ENCODE measurements at regions not wholly inside any gene's neighbourhood (a gene's known extent, or its start where the extent isn't known, plus 50 kb on each side); places are given as distances from the start of the nearest gene placed in this dataset.

DNA sequence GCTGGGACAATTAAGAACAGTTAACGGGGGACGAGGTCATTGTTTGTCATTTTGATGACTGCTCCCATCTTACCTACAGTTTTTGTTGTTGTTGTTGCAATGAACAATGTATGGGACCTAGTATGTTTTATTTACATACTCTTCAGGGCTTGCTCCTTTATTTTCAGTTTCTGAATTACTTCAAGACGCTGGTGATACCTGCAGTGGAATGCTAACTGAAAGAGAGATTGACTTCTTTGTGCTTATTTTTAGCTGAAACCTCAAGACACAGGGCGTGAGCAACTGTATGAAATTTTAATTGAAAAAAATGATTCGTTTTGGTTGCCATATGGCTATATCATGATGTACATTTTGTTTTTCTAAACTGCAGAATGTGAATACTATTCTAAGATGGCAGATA, 297.9 kb downstream of the EDEM1 start:
- H3K4me3 ChIP-seq (ENCODE audit: control insufficient read depth, low read depth, low read length): no peak overlapping the region
- TF ChIP-seq, protein P1, sequence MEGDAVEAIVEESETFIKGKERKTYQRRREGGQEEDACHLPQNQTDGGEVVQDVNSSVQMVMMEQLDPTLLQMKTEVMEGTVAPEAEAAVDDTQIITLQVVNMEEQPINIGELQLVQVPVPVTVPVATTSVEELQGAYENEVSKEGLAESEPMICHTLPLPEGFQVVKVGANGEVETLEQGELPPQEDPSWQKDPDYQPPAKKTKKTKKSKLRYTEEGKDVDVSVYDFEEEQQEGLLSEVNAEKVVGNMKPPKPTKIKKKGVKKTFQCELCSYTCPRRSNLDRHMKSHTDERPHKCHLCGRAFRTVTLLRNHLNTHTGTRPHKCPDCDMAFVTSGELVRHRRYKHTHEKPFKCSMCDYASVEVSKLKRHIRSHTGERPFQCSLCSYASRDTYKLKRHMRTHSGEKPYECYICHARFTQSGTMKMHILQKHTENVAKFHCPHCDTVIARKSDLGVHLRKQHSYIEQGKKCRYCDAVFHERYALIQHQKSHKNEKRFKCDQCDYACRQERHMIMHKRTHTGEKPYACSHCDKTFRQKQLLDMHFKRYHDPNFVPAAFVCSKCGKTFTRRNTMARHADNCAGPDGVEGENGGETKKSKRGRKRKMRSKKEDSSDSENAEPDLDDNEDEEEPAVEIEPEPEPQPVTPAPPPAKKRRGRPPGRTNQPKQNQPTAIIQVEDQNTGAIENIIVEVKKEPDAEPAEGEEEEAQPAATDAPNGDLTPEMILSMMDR (conservative IDR thresholded peaks at IDR 0.05; ENCODE audit: control insufficient read depth, insufficient read depth, low read depth, low read length): no peak
- DNase-seq (ENCODE audit: low read depth): no peak

DNA sequence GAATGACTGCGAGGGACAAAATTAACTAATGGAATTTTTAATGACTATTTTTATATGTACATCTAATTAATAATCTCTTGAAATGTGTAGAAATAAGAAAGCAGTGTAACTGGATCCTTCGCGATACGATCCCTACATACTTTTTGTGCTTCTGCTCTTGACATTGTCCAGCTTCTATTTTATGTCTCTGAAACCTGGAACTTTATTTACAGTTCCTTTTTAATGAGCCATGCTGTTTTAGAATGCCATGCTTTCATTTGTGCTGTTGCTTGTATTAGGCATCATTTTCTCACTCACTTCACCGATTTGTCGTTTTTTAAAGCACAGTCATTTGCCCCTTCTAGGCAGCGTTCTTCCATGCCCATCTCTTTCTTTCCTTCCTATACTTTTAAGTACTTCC, 301.3 kb downstream of the EDEM1 start:
- TF ChIP-seq, protein P1 (conservative IDR thresholded peaks at IDR 0.05; ENCODE audit: control insufficient read depth, insufficient read depth, low read depth, low read length): no peak
- H3K4me3 ChIP-seq (ENCODE audit: control insufficient read depth, low read depth, low read length): no peak overlapping the region
- DNase-seq (ENCODE audit: low read depth): no peak

DNA sequence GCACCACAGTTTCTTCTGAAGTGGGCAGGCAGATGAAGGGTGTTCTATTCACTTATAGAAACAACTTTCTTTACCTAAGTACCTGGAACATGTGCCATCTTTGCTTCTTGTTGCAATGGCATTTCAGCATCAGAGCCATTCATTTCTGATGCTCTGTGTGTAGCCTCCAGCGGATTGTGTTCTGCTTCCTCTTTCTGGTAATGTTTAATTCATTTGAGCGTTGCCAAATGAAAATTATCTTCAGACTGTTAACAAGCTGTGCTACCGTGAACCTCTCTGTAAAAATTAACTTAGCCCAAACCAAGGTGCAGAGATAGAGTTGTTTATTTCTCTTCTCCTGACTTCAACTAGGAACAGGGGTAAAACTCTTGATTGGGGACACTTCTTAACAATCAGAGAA, 302.0 kb downstream of the EDEM1 start:
- TF ChIP-seq, protein P1 (conservative IDR thresholded peaks at IDR 0.05; ENCODE audit: control insufficient read depth, insufficient read depth, low read depth, low read length): no peak
- no peak overlapping the region for H3K4me3 ChIP-seq (ENCODE audit: control insufficient read depth, low read depth, low read length)
- DNase-seq (ENCODE audit: low read depth): no peak

DNA sequence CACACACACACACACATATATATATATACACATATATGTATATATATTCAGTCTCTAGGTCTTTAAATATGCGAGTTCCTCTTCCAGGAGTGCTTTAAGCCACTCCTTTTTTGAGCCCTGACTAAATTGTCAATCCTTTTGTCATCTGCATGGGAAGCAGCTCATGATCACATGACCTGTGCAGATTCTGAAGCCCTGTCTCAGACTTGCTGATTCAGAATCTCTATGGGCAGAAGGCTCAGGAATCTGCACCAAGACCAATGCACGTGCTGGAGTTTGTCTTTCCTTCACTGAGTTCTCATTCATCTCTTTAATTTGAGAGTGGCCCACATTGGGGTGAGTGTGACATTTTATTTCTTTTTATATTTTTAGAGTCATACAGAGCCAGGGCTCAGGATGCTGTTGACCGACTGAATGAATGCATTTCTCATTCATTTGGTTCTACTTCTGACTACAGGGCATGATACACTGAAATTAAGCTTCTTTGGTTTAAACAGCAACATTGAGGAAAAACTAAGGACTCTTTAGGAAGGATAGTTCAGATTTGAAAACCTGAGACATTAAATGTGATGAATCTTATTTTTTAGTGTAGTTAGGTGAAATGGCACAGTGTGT, 307.5 kb downstream of the EDEM1 start:
- no peak overlapping the region for H3K4me3 ChIP-seq (ENCODE audit: control insufficient read depth, low read depth, low read length)
- TF ChIP-seq, protein P1 (conservative IDR thresholded peaks at IDR 0.05; ENCODE audit: control insufficient read depth, insufficient read depth, low read depth, low read length): no peak
- DNase-seq (ENCODE audit: low read depth): no peak

DNA sequence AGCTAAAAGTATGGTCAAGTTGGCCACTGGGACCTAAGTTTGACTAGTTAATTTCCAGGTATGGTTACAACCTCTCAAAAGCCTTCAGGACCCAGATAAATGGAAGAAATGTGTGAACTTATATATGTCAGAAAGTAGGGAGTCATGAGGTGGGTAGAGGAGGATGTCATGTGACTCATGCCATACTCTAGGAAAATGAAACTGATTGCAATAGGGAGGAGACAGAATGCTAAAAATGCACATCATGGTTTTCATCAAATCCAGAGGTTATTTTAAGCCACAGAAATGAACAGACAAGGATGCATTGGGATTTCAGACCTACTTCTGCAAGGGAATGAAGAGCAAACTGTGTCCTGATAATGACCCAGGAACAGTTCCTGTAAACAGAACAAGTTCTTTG, 310.0 kb downstream of the EDEM1 start:
- TF ChIP-seq, protein P1 (conservative IDR thresholded peaks at IDR 0.05; ENCODE audit: control insufficient read depth, insufficient read depth, low read depth, low read length): no peak
- no peak for DNase-seq (ENCODE audit: low read depth)
- H3K4me3 ChIP-seq (ENCODE audit: control insufficient read depth, low read depth, low read length): no peak overlapping the region

DNA sequence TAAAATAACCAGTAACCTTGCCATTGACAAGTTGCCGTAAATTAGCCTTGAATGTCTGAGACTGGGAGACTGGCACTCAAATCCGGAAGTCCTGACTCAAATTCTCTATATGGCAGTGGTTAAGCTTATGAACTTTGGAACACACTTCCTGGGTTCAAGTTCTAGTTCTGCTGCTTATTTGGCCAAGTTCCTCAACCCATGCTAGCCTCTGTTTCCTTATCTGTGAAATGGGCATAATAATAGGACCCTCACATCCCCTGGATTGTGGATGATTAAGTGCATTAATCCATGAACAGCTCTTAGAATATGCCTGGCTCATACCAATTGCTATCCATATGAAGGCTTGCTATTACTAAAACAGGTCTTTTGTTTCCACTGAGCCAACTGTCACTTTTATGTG, 311.5 kb downstream of the EDEM1 start:
- TF ChIP-seq, protein P1 (conservative IDR thresholded peaks at IDR 0.05; ENCODE audit: control insufficient read depth, insufficient read depth, low read depth, low read length): no peak
- DNase-seq (ENCODE audit: low read depth): no peak
- H3K4me3 ChIP-seq (ENCODE audit: control insufficient read depth, low read depth, low read length): no peak overlapping the region

DNA sequence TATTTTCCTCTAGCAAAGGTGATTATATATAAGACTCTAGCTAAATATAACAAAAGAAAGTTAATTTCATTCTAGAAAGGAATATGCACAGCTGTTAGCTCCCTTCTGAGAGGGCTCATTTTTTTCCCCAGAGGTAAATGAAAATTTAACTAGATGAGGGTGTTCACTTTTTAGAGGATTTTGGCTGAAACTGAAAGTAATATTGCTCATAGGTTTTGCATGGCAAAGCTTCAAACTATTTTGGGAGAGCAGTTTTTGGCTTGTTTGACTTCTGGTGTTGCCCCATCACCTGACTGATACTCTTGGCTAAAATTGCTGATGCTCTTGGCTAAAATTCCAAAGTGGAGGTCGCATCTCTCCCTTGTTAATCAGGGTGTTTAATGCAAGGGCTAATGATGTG, 311.9 kb downstream of the EDEM1 start:
- DNase-seq (ENCODE audit: low read depth): no peak
- TF ChIP-seq, protein P1 (conservative IDR thresholded peaks at IDR 0.05; ENCODE audit: control insufficient read depth, insufficient read depth, low read depth, low read length): no peak
- H3K4me3 ChIP-seq (ENCODE audit: control insufficient read depth, low read depth, low read length): no peak overlapping the region
